ENCODE measurements at regions not wholly inside any gene's neighbourhood (a gene's known extent, or its start where the extent isn't known, plus 50 kb on each side); places are given as distances from the start of the nearest gene placed in this dataset.

DNA sequence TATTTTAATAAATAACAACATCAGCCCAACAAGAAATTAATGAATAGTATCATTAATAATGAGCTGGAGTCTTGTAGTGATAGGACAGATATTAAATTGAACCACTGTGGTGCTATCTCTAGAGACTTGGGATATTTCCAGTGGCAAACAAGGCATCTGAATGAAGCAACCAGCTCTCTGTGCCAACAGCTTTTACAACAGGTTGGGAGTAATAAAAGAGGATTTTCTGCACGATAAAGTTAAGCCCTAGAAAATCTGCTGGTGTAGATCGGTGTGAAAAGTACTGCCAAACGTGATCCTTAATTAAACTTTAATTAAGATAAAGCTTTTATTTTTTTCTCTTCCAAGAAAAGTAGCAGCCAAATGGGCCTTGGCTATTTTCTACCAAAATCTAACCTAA is 385.5 kb downstream of the NR4A2 start:
- TF ChIP-seq, protein P1, sequence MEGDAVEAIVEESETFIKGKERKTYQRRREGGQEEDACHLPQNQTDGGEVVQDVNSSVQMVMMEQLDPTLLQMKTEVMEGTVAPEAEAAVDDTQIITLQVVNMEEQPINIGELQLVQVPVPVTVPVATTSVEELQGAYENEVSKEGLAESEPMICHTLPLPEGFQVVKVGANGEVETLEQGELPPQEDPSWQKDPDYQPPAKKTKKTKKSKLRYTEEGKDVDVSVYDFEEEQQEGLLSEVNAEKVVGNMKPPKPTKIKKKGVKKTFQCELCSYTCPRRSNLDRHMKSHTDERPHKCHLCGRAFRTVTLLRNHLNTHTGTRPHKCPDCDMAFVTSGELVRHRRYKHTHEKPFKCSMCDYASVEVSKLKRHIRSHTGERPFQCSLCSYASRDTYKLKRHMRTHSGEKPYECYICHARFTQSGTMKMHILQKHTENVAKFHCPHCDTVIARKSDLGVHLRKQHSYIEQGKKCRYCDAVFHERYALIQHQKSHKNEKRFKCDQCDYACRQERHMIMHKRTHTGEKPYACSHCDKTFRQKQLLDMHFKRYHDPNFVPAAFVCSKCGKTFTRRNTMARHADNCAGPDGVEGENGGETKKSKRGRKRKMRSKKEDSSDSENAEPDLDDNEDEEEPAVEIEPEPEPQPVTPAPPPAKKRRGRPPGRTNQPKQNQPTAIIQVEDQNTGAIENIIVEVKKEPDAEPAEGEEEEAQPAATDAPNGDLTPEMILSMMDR (conservative IDR thresholded peaks at IDR 0.05; ENCODE audit: low read depth, low read length) = no peak
- no peak for TF ChIP-seq MAZ (IDR thresholded peaks at IDR 0.05; ENCODE audit: borderline replicate concordance, low read depth, low read length)
- TF ChIP-seq MXI1 (IDR thresholded peaks at IDR 0.05; ENCODE audit: borderline replicate concordance, low read depth, low read length) = no peak
- no peak for TF ChIP-seq MAFK (IDR thresholded peaks at IDR 0.05; ENCODE audit: low read depth, low read length)
- no peak for TF ChIP-seq POLR2A (IDR thresholded peaks at IDR 0.05; ENCODE audit: low read depth, low read length)

All from IMR-90 (cell line).